Activated CD8-positive, alpha-beta T cell treated with anti-CD3 and anti-CD28 coated beads for 36 hours (primary cell): ENCODE measurements at regions not wholly inside any gene's neighbourhood (a gene's known extent, or its start where the extent isn't known, plus 50 kb on each side); places are given as distances from the start of the nearest gene placed in this dataset.

Experiments
- ATAC-seq: fragments of 200-7000 bp; cut with Tn5 transposase; one replicate; pipeline ENCODE4 v1.10.0; 2021; ENCODE audit warnings: mild to moderate bottlenecking, moderate library complexity
- CTCF ChIA-PET: fragments of 350-600 bp; sonication (Branson Sonifier 250); formaldehyde crosslinking; loops from one replicate; lab custom pipeline; 2021; ENCODE audit warnings: antibody characterized with exemption; lab: Charles Lee
- POLR2A ChIA-PET: fragments of 350-600 bp; sonication (Branson Sonifier 250); formaldehyde crosslinking; loops from one replicate; lab custom pipeline; 2021; ENCODE audit warnings: antibody characterized with exemption; lab: Charles Lee
- DNase-seq: peaks from one replicate; pipeline ENCODE4 v3.0.0-alpha.2; 2020
- H3K27ac Mint-ChIP-seq: one replicate; pipeline ENCODE4 v1.8.0; 2021; ENCODE audit warnings: mild to moderate bottlenecking, mixed read lengths
- H3K27me3 Mint-ChIP-seq: one replicate; pipeline ENCODE4 v1.8.0; 2021; ENCODE audit warnings: mixed read lengths
- H3K36me3 Mint-ChIP-seq: one replicate; pipeline ENCODE4 v1.8.0; 2021; ENCODE audit warnings: low read depth, mixed read lengths
- H3K4me1 Mint-ChIP-seq: one replicate; pipeline ENCODE4 v1.8.0; 2021; ENCODE audit warnings: low read depth, mixed read lengths
- H3K4me3 Mint-ChIP-seq: one replicate; pipeline ENCODE4 v1.8.0; 2021; ENCODE audit warnings: mild to moderate bottlenecking, moderate library complexity, mixed read lengths
- H3K9me3 Mint-ChIP-seq: one replicate; pipeline ENCODE4 v1.8.0; 2021; ENCODE audit warnings: mixed read lengths
- intact Hi-C: fragments of 100-400 bp; cut with micrococcal nuclease; formaldehyde crosslinking; loops from one replicate; pipeline ENCODE4 v1.10.0; 2022
- TF ChIP-seq, protein P1 (sequence below): fragments of 200-600 bp; IDR thresholded peaks from one replicate; pipeline ENCODE4 v1.8.0; 2022; ENCODE audit warnings: antibody characterized with exemption, mild to moderate bottlenecking

DNA sequence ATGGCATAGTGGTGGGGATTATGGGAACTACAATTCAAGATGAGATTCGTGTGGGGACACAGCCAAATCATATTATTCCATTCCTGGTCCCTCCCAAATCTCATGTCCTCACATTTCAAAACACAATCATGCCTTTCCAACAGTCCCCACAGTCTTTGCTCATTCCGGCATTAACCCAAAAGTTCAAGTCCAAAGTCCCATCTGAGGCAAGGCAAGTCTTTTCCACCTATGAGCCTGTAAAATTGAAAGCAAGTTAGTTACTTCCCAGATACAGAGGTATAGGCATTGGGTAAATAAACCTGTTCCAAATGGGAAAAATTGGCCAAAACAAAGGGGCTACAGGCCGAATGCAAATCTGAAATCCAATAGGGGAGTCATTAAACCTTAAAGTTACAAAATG lies 1063.2 kb downstream of the CDH11 start:
- Mint-ChIP-seq H3K4me3 (no peak overlapping the region), H3K9me3 (peaks cover 7% of the 10 kb centered on the region), H3K27ac (no peak overlapping the region), H3K27me3 (no peaks in the 10 kb centered on the region), H3K36me3 (no peaks in the 10 kb centered on the region), H3K4me1 (no peaks in the 10 kb centered on the region)
- ChIA-PET POLR2A (no interaction called here), CTCF (no interaction called here)
- DNase-seq (no peak), ATAC-seq (no peak)
- TF ChIP-seq, protein P1, sequence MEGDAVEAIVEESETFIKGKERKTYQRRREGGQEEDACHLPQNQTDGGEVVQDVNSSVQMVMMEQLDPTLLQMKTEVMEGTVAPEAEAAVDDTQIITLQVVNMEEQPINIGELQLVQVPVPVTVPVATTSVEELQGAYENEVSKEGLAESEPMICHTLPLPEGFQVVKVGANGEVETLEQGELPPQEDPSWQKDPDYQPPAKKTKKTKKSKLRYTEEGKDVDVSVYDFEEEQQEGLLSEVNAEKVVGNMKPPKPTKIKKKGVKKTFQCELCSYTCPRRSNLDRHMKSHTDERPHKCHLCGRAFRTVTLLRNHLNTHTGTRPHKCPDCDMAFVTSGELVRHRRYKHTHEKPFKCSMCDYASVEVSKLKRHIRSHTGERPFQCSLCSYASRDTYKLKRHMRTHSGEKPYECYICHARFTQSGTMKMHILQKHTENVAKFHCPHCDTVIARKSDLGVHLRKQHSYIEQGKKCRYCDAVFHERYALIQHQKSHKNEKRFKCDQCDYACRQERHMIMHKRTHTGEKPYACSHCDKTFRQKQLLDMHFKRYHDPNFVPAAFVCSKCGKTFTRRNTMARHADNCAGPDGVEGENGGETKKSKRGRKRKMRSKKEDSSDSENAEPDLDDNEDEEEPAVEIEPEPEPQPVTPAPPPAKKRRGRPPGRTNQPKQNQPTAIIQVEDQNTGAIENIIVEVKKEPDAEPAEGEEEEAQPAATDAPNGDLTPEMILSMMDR = no peak
- intact Hi-C loops = no loop called here

DNA sequence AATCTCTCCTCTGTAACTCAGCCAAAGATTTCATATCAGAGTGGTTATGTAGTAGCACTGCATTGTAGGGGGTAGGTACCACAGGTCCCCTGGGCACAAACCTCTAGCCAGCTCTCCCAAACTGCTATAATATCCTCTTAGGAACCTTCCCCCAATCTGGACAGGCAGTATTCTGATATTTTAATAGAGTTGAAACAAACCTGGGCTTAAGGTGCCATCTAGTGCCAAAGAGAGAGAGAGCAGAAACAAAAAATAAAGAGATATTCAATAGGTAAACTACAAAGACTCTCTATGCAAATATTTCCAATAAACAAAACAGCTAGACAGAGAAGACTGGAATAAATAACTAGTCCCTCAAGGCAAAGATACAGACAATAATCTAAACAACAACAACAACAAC lies 1070.0 kb downstream of the CDH11 start:
- H3K27ac Mint-ChIP-seq = no peak overlapping the region
- no peaks in the 10 kb centered on the region for H3K36me3 Mint-ChIP-seq
- CTCF ChIA-PET = no interaction called here
- H3K27me3 Mint-ChIP-seq = no peaks in the 10 kb centered on the region
- peaks cover 13% of the 10 kb centered on the region for H3K9me3 Mint-ChIP-seq
- ATAC-seq (no peak), DNase-seq (no peak)
- H3K4me1 Mint-ChIP-seq = no peaks in the 10 kb centered on the region
- intact Hi-C loops = no loop called here
- POLR2A ChIA-PET = no interaction called here
- TF ChIP-seq, protein P1 = no peak
- no peak overlapping the region for H3K4me3 Mint-ChIP-seq

DNA sequence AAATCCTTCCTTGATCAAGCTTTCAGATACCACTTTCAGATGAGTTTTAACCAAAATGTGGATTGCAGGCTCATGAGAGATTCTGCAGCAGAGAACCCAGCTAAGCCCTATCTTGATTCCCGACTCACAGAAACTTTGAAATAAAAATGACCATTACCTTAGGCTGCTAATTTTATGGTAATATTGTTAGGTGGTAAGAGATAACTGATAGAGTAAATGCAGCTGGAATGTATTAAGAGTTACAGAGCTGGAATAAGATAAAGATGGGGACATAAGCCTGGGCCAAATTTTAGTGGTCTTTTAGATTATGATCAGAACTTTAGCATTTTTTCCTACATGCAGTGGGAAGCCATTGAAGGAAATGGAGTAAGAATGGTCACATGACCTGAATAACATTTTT lies 1074.0 kb downstream of the CDH11 start:
- intact Hi-C loops = no loop called here
- H3K27ac Mint-ChIP-seq = no peak overlapping the region
- CTCF ChIA-PET = no interaction called here
- no peak for DNase-seq
- POLR2A ChIA-PET = no interaction called here
- H3K9me3 Mint-ChIP-seq = peaks cover 16% of the 10 kb centered on the region
- no peaks in the 10 kb centered on the region for H3K4me1 Mint-ChIP-seq
- no peak for ATAC-seq
- no peaks in the 10 kb centered on the region for H3K36me3 Mint-ChIP-seq
- H3K4me3 Mint-ChIP-seq = no peak overlapping the region
- TF ChIP-seq, protein P1 = no peak
- H3K27me3 Mint-ChIP-seq = no peaks in the 10 kb centered on the region

DNA sequence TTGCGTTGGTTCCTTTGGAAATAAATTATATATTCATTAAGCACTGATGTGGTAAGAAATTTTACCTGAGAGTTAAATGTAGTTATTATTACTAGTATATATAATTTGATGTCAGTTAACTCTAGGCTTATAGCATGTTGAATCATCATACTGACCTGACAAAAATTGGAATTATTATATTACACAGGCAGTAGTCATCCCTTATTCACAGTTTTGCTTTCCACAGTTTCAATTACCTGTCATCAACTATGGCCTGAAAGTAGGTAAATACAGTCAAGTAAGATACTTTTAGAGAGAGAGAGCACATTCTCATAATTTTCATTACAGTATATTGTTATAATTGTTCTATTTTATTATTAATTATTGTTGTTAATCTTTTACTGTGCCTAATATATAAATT lies 1074.7 kb downstream of the CDH11 start:
- ATAC-seq = no peak
- POLR2A ChIA-PET = no interaction called here
- TF ChIP-seq, protein P1 = no peak
- DNase-seq = no peak
- Mint-ChIP-seq H3K4me1 (no peaks in the 10 kb centered on the region), H3K4me3 (no peak overlapping the region), H3K27me3 (no peaks in the 10 kb centered on the region), H3K9me3 (peaks cover 16% of the 10 kb centered on the region), H3K36me3 (no peaks in the 10 kb centered on the region), H3K27ac (no peak overlapping the region)
- intact Hi-C loops = no loop called here
- CTCF ChIA-PET = no interaction called here

DNA sequence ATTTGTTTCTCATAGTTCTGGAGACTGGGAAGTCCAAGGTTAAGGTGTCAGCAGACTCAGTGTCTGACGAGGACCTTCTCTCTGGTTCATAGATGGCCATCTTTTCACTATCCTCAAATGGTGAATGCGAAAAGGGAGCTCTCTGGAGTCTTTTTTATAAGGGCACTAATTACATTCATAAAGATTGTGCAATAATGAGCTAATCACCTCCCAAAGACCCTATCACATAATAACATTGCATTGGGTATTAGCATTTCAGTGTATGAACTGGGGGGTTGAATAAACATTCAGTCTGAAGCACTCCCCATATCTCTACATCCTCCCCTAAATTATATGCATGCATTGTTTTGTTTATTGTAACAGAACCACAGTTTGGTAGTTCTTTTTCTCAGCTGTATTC lies 1086.5 kb downstream of the CDH11 start:
- no peak overlapping the region for H3K4me3 Mint-ChIP-seq
- ChIA-PET POLR2A (no interaction called here), CTCF (no interaction called here)
- ATAC-seq (no peak), DNase-seq (no peak)
- TF ChIP-seq, protein P1 = no peak
- intact Hi-C loops = no loop called here
- H3K27me3 Mint-ChIP-seq = no peaks in the 10 kb centered on the region
- H3K36me3 Mint-ChIP-seq = no peaks in the 10 kb centered on the region
- no peaks in the 10 kb centered on the region for H3K4me1 Mint-ChIP-seq
- H3K27ac Mint-ChIP-seq = no peak overlapping the region
- H3K9me3 Mint-ChIP-seq = peaks cover 20% of the 10 kb centered on the region
